ENCODE measurements at regions not wholly inside any gene's neighbourhood (a gene's known extent, or its start where the extent isn't known, plus 50 kb on each side); places are given as distances from the start of the nearest gene placed in this dataset.

- H3K27me3 Mint-ChIP-seq: no peaks in the 10 kb centered on the region
- no peak overlapping the region for H3K4me3 Mint-ChIP-seq
- H3K36me3 Mint-ChIP-seq (ENCODE audit: low read depth): no peaks in the 10 kb centered on the region
- no peaks in the 10 kb centered on the region for H3K9me3 Mint-ChIP-seq
- no peaks in the 10 kb centered on the region for H3K4me1 Mint-ChIP-seq (ENCODE audit: low read depth)
- no peak overlapping the region for H3K27ac Mint-ChIP-seq
Measured at GRCh38 chrX:15191830-15192229, 78.1 kb downstream of the ASB9 start.

GRCh38 chrX:15188039-15188438, 81.8 kb downstream of the ASB9 start:
- Mint-ChIP-seq H3K4me1 (ENCODE audit: low read depth) (no peaks in the 10 kb centered on the region), H3K27ac (no peak overlapping the region), H3K27me3 (no peaks in the 10 kb centered on the region), H3K36me3 (ENCODE audit: low read depth) (no peaks in the 10 kb centered on the region), H3K4me3 (no peak overlapping the region), H3K9me3 (no peaks in the 10 kb centered on the region)

- Mint-ChIP-seq H3K27ac (no peak overlapping the region), H3K4me3 (no peak overlapping the region), H3K27me3 (no peaks in the 10 kb centered on the region), H3K9me3 (no peaks in the 10 kb centered on the region), H3K4me1 (ENCODE audit: low read depth) (no peaks in the 10 kb centered on the region), H3K36me3 (ENCODE audit: low read depth) (no peaks in the 10 kb centered on the region)
Measured at GRCh38 chrX:15177316-15177715, 92.6 kb downstream of the ASB9 start.

GRCh38 chrX:15173411-15173810, 96.5 kb downstream of the ASB9 start:
- Mint-ChIP-seq H3K4me1 (ENCODE audit: low read depth) (peaks cover 7% of the 10 kb centered on the region), H3K27ac (no peak overlapping the region), H3K36me3 (ENCODE audit: low read depth) (no peaks in the 10 kb centered on the region), H3K9me3 (no peaks in the 10 kb centered on the region), H3K27me3 (no peaks in the 10 kb centered on the region), H3K4me3 (no peak overlapping the region)

- Mint-ChIP-seq H3K4me3 (no peak overlapping the region), H3K4me1 (ENCODE audit: low read depth) (peaks cover 7% of the 10 kb centered on the region), H3K36me3 (ENCODE audit: low read depth) (no peaks in the 10 kb centered on the region), H3K27ac (no peak overlapping the region), H3K9me3 (peaks cover 6% of the 10 kb centered on the region), H3K27me3 (no peaks in the 10 kb centered on the region)
Measured at GRCh38 chrX:15170927-15171326, 99.0 kb downstream of the ASB9 start.

- Mint-ChIP-seq H3K9me3 (peaks cover 7% of the 10 kb centered on the region), H3K4me3 (no peak overlapping the region), H3K27me3 (no peaks in the 10 kb centered on the region)
Measured at GRCh38 chrX:15167826-15168225, 102.1 kb downstream of the ASB9 start.

GRCh38 chrX:15165832-15166231, 104.1 kb downstream of the ASB9 start:
- peaks cover 9% of the 10 kb centered on the region for H3K4me1 Mint-ChIP-seq (ENCODE audit: low read depth)
- no peaks in the 10 kb centered on the region for H3K36me3 Mint-ChIP-seq (ENCODE audit: low read depth)
- peaks cover 7% of the 10 kb centered on the region for H3K9me3 Mint-ChIP-seq
- no peaks in the 10 kb centered on the region for H3K27me3 Mint-ChIP-seq
- no peak overlapping the region for H3K27ac Mint-ChIP-seq
- H3K4me3 Mint-ChIP-seq: no peak overlapping the region

More at GRCh38 chrX:15167826-15168225, 102.1 kb downstream of the ASB9 start:
- H3K27ac Mint-ChIP-seq: no peak overlapping the region
- H3K4me1 Mint-ChIP-seq (ENCODE audit: low read depth): peaks cover 7% of the 10 kb centered on the region
- no peaks in the 10 kb centered on the region for H3K36me3 Mint-ChIP-seq (ENCODE audit: low read depth)

GRCh38 chrX:15163131-15163530, 106.8 kb downstream of the ASB9 start:
- Mint-ChIP-seq H3K4me1 (ENCODE audit: low read depth) (peaks cover 23% of the 10 kb centered on the region), H3K36me3 (ENCODE audit: low read depth) (no peaks in the 10 kb centered on the region), H3K27ac (no peak overlapping the region), H3K4me3 (no peak overlapping the region), H3K9me3 (peaks cover 7% of the 10 kb centered on the region), H3K27me3 (no peaks in the 10 kb centered on the region)

GRCh38 chrX:15160558-15161095, 109.3 kb downstream of the ASB9 start:
- peaks cover 36% of the 10 kb centered on the region for H3K4me1 Mint-ChIP-seq (ENCODE audit: low read depth)
- no peaks in the 10 kb centered on the region for H3K27me3 Mint-ChIP-seq
- no peaks in the 10 kb centered on the region for H3K36me3 Mint-ChIP-seq (ENCODE audit: low read depth)
- no peak overlapping the region for H3K27ac Mint-ChIP-seq
- no peaks in the 10 kb centered on the region for H3K9me3 Mint-ChIP-seq
- no peak overlapping the region for H3K4me3 Mint-ChIP-seq

GRCh38 chrX:15158736-15159406, 111.0 kb downstream of the ASB9 start:
- Mint-ChIP-seq H3K9me3 (no peaks in the 10 kb centered on the region), H3K4me1 (ENCODE audit: low read depth) (peaks cover 47% of the 10 kb centered on the region), H3K4me3 (peak overlapping the region; percentile 77), H3K27ac (peak overlapping the region; percentile 88), H3K36me3 (ENCODE audit: low read depth) (no peaks in the 10 kb centered on the region), H3K27me3 (no peaks in the 10 kb centered on the region)

- H3K4me3 Mint-ChIP-seq: peak overlapping the region; percentile 77
- no peaks in the 10 kb centered on the region for H3K9me3 Mint-ChIP-seq
- no peaks in the 10 kb centered on the region for H3K36me3 Mint-ChIP-seq (ENCODE audit: low read depth)
- H3K27ac Mint-ChIP-seq: peak overlapping the region; percentile 88
- H3K27me3 Mint-ChIP-seq: no peaks in the 10 kb centered on the region
- H3K4me1 Mint-ChIP-seq (ENCODE audit: low read depth): peaks cover 52% of the 10 kb centered on the region
Measured at GRCh38 chrX:15158350-15158735, 111.5 kb downstream of the ASB9 start.

GRCh38 chrX:15157624-15158023, 112.3 kb downstream of the ASB9 start:
- no peaks in the 10 kb centered on the region for H3K9me3 Mint-ChIP-seq
- H3K27ac Mint-ChIP-seq: peak overlapping the region; percentile 88
- H3K27me3 Mint-ChIP-seq: no peaks in the 10 kb centered on the region
- H3K36me3 Mint-ChIP-seq (ENCODE audit: low read depth): no peaks in the 10 kb centered on the region
- H3K4me1 Mint-ChIP-seq (ENCODE audit: low read depth): peaks cover 55% of the 10 kb centered on the region
- peak overlapping the region; percentile 2 for H3K4me3 Mint-ChIP-seq

- peak overlapping the region; percentile 91 for H3K27ac Mint-ChIP-seq
- peaks cover 49% of the 10 kb centered on the region for H3K4me1 Mint-ChIP-seq (ENCODE audit: low read depth)
- no peaks in the 10 kb centered on the region for H3K9me3 Mint-ChIP-seq
- no peaks in the 10 kb centered on the region for H3K27me3 Mint-ChIP-seq
- H3K4me3 Mint-ChIP-seq: peak overlapping the region; percentile 63
- H3K36me3 Mint-ChIP-seq (ENCODE audit: low read depth): no peaks in the 10 kb centered on the region
Measured at GRCh38 chrX:15151267-15152186, 118.4 kb downstream of the ASB9 start.

GRCh38 chrX:15150586-15150985, 119.3 kb downstream of the ASB9 start:
- no peaks in the 10 kb centered on the region for H3K36me3 Mint-ChIP-seq (ENCODE audit: low read depth)
- H3K9me3 Mint-ChIP-seq: no peaks in the 10 kb centered on the region
- H3K27me3 Mint-ChIP-seq: no peaks in the 10 kb centered on the region
- H3K4me1 Mint-ChIP-seq (ENCODE audit: low read depth): peaks cover 42% of the 10 kb centered on the region
- no peak overlapping the region for H3K4me3 Mint-ChIP-seq
- H3K27ac Mint-ChIP-seq: no peak overlapping the region

- H3K27me3 Mint-ChIP-seq: no peaks in the 10 kb centered on the region
Measured at GRCh38 chrX:15146515-15146914, 123.4 kb downstream of the ASB9 start.

More at GRCh38 chrX:15146515-15146914, 123.4 kb downstream of the ASB9 start:
- no peak overlapping the region for H3K4me3 Mint-ChIP-seq
- H3K9me3 Mint-ChIP-seq: no peaks in the 10 kb centered on the region
- H3K27ac Mint-ChIP-seq: no peak overlapping the region
- no peaks in the 10 kb centered on the region for H3K36me3 Mint-ChIP-seq (ENCODE audit: low read depth)
- peaks cover 32% of the 10 kb centered on the region for H3K4me1 Mint-ChIP-seq (ENCODE audit: low read depth)

Data from stimulated activated naive CD8-positive, alpha-beta T cell treated with anti-CD3 and anti-CD28 coated beads, Interleukin-15, Interleukin-2, amounts not matched to agents 100 ng/mL and 50 ng/mL, for 24 hours (primary cell).